Panc1 (cell line): ENCODE measurements at regions not wholly inside any gene's neighbourhood (a gene's known extent, or its start where the extent isn't known, plus 50 kb on each side); places are given as distances from the start of the nearest gene placed in this dataset.

ENCODE experiments used
- ATAC-seq: fragments of 200-7000 bp; cut with Tn5 transposase; 2 replicates; pipeline ENCODE4 v1.9.1; 2020; ENCODE audit warnings: mild to moderate bottlenecking, moderate library complexity
- BruUV-seq: library from RNA; stranded (reverse); fragments of 400-500 nt; replicated peaks from 2 replicates; lab custom pipeline; 2021; lab: Mats Ljungman, UMichigan
- CTCF ChIA-PET: fragments of 300-600 bp; sonication (Branson Sonifier 250); formaldehyde crosslinking; loops from one replicate; lab custom pipeline; 2022; ENCODE audit warnings: antibody characterized with exemption; lab: Charles Lee
- POLR2A ChIA-PET: fragments of 300-600 bp; sonication (Branson Sonifier 250); formaldehyde crosslinking; loops from one replicate; lab custom pipeline; 2022; ENCODE audit warnings: antibody characterized with exemption; lab: Charles Lee
- DNase-seq: peaks from one replicate; pipeline ENCODE4 v3.0.0-alpha.2; 2010; ENCODE audit warnings: low read depth, low spot score
- H3K27ac ChIP-seq: 2 replicates; pipeline ENCODE4 v1.5.1; 2011; ENCODE audit warnings: mild to moderate bottlenecking, low read length, inconsistent platforms
- H3K27me3 ChIP-seq: fragments of 200-500 bp; sonication (Bioruptor generic); 2 replicates; pipeline ENCODE4 v1.6.0; 2014; ENCODE audit warnings: low read length, inconsistent platforms; ENCODE audit not compliant: control insufficient read depth, insufficient read depth
- H3K36me3 ChIP-seq: fragments of 200-500 bp; sonication (Bioruptor generic); 2 replicates; pipeline ENCODE4 v1.5.1; 2014; ENCODE audit warnings: inconsistent platforms, mild to moderate bottlenecking, low read length, moderate library complexity; ENCODE audit not compliant: control insufficient read depth, insufficient read depth
- H3K4me1 ChIP-seq: 2 replicates; pipeline ENCODE4 v1.5.1; 2011; ENCODE audit warnings: inconsistent platforms, mild to moderate bottlenecking, low read length, moderate library complexity; ENCODE audit not compliant: control insufficient read depth, insufficient read depth
- H3K4me3 ChIP-seq, 2 experiments: 2 replicates each; pipeline ENCODE4 v1.5.1; 2011 to 2012; ENCODE audit warnings: low read depth in 2 of 2, low read length in 2 of 2, mild to moderate bottlenecking in 2 of 2, inconsistent platforms in 1 of 2, moderate library complexity in 1 of 2
- H3K9me3 ChIP-seq: fragments of 200-500 bp; sonication (Bioruptor generic); 2 replicates; pipeline ENCODE4 v1.5.1; 2014; ENCODE audit warnings: low read depth, mild to moderate bottlenecking, inconsistent platforms, low read length, moderate library complexity; ENCODE audit not compliant: control insufficient read depth, insufficient read depth
- CTCF ChIP-seq: fragments of 450-650 bp; IDR thresholded peaks from 2 replicates; pipeline ENCODE4 v1.5.1; 2017; ENCODE audit warnings: mild to moderate bottlenecking
- POLR2AphosphoS5 ChIP-seq: IDR thresholded peaks from 2 replicates; pipeline ENCODE4 v1.6.1; 2012; ENCODE audit warnings: mild to moderate bottlenecking, low read depth, low read length, moderate library complexity
- REST ChIP-seq, 2 experiments: IDR thresholded peaks; 2 replicates each; pipeline ENCODE4 v1.6.1; 2011 to 2012; ENCODE audit warnings: low read depth in 2 of 2, control low read depth in 1 of 2, low read length in 1 of 2, mild to moderate bottlenecking in 1 of 2, moderate library complexity in 1 of 2; ENCODE audit not compliant: insufficient read depth in 1 of 2
- SIN3A ChIP-seq: IDR thresholded peaks from 2 replicates; pipeline ENCODE4 v1.6.1; 2012; ENCODE audit warnings: low read depth, mild to moderate bottlenecking, low read length, moderate library complexity, borderline replicate concordance; ENCODE audit not compliant: insufficient read depth
- TCF7L2 ChIP-seq: IDR thresholded peaks from 2 replicates; pipeline ENCODE4 v1.6.1; 2011; ENCODE audit warnings: mild to moderate bottlenecking, low read depth, low read length, inconsistent platforms
- in situ Hi-C: cut with HindIII; loops from 2 replicates; pipeline ENCODE4 v1.10.0; 2016; ENCODE audit warnings: low sequenced_read_pairs, low pct_unique_long_range_greater_than_20kb
- intact Hi-C: fragments of 100-400 bp; cut with micrococcal nuclease; formaldehyde crosslinking; loops from one replicate; pipeline ENCODE4 v1.10.0; 2022; ENCODE audit not compliant: unreplicated experiment

GRCh38 chr4:177125656-177126055, 184.0 kb upstream of the NEIL3 start:
- CTCF ChIA-PET, result no interaction called here

GRCh38 chr4:177127658-177128057, 182.0 kb upstream of the NEIL3 start:
- H3K27me3 ChIP-seq, result no peaks in the 10 kb centered on the region

More at GRCh38 chr4:177125656-177126055, 184.0 kb upstream of the NEIL3 start:
- no peaks in the 10 kb centered on the region for H3K4me1 ChIP-seq
- H3K27ac ChIP-seq, result no peak overlapping the region
- intact Hi-C loops (no loop called here), in situ Hi-C loops (no loop called here)
- ATAC-seq (no peak), DNase-seq (no peak)
- no peaks in the 10 kb centered on the region for H3K27me3 ChIP-seq
- POLR2A ChIA-PET, result no interaction called here
- no peak for TF ChIP-seq POLR2AphosphoS5
- TF ChIP-seq TCF7L2, result no peak
- no peak for TF ChIP-seq SIN3A
- no peak for TF ChIP-seq REST (IDR thresholded peaks at IDR 0.05; ENCODE audit: insufficient read depth in 1 of 2, low read depth in 2 of 2, low read length in 1 of 2)
- TF ChIP-seq CTCF, result no peak
- no TSS peak for BruUV-seq
- H3K9me3 ChIP-seq, result no peaks in the 10 kb centered on the region
- no peak overlapping the region for H3K4me3 ChIP-seq
- no peaks in the 10 kb centered on the region for H3K36me3 ChIP-seq

More at GRCh38 chr4:177127658-177128057, 182.0 kb upstream of the NEIL3 start:
- intact Hi-C loops, result no loop called here
- no peaks in the 10 kb centered on the region for H3K36me3 ChIP-seq
- in situ Hi-C loops, result no loop called here
- H3K27ac ChIP-seq, result no peak overlapping the region
- ChIA-PET POLR2A (no interaction called here), CTCF (no interaction called here)
- H3K4me1 ChIP-seq, result no peaks in the 10 kb centered on the region
- TF ChIP-seq POLR2AphosphoS5, result no peak
- no peak for TF ChIP-seq TCF7L2
- TF ChIP-seq SIN3A, result no peak
- TF ChIP-seq REST (IDR thresholded peaks at IDR 0.05; ENCODE audit: insufficient read depth in 1 of 2, low read depth in 2 of 2, low read length in 1 of 2), result no peak
- no peak for TF ChIP-seq CTCF
- BruUV-seq, result no TSS peak
- H3K9me3 ChIP-seq, result no peaks in the 10 kb centered on the region
- DNase-seq (no peak), ATAC-seq (no peak)
- no peak overlapping the region for H3K4me3 ChIP-seq
